Activated CD4-positive, alpha-beta memory T cell treated with anti-CD3 and anti-CD28 coated beads for 36 hours (primary cell): ENCODE measurements at regions not wholly inside any gene's neighbourhood (a gene's known extent, or its start where the extent isn't known, plus 50 kb on each side); places are given as distances from the start of the nearest gene placed in this dataset.

Source experiments
- CTCF ChIA-PET: fragments of 350-600 bp; sonication (Branson Sonifier 250); formaldehyde crosslinking; loops from one replicate; lab custom pipeline; 2021; ENCODE audit warnings: antibody characterized with exemption, inconsistent platforms; lab: Charles Lee
- POLR2A ChIA-PET: fragments of 350-600 bp; sonication (Branson Sonifier 250); formaldehyde crosslinking; loops from one replicate; lab custom pipeline; 2021; ENCODE audit warnings: antibody characterized with exemption; lab: Charles Lee
- DNase-seq: peaks from one replicate; pipeline ENCODE4 v3.0.0-alpha.2; 2020
- H3K27ac Mint-ChIP-seq: one replicate; pipeline ENCODE4 v1.8.0; 2021; ENCODE audit warnings: mixed read lengths
- H3K27me3 Mint-ChIP-seq: one replicate; pipeline ENCODE4 v1.8.0; 2021; ENCODE audit warnings: mixed read lengths
- H3K36me3 Mint-ChIP-seq: one replicate; pipeline ENCODE4 v1.8.0; 2021; ENCODE audit warnings: mixed read lengths
- H3K4me1 Mint-ChIP-seq: one replicate; pipeline ENCODE4 v1.8.0; 2021; ENCODE audit warnings: low read depth, mixed read lengths
- H3K4me3 Mint-ChIP-seq: one replicate; pipeline ENCODE4 v1.8.0; 2021; ENCODE audit warnings: mild to moderate bottlenecking, mixed read lengths
- H3K9me3 Mint-ChIP-seq: one replicate; pipeline ENCODE4 v1.8.0; 2021; ENCODE audit warnings: mixed read lengths
- intact Hi-C: fragments of 100-400 bp; cut with micrococcal nuclease; formaldehyde crosslinking; loops from one replicate; pipeline ENCODE4 v1.15.1; 2023

GRCh38 chr18:10270151-10270571, 184.3 kb upstream of the APCDD1 start:
- H3K4me1 Mint-ChIP-seq = no peaks in the 10 kb centered on the region
- DNase-seq = no peak
- H3K9me3 Mint-ChIP-seq = no peaks in the 10 kb centered on the region
- CTCF ChIA-PET = no interaction called here
- H3K36me3 Mint-ChIP-seq = no peaks in the 10 kb centered on the region
- POLR2A ChIA-PET = no interaction called here
- intact Hi-C loops = no loop called here
- no peaks in the 10 kb centered on the region for H3K27me3 Mint-ChIP-seq
- no peak overlapping the region for H3K4me3 Mint-ChIP-seq
- no peak overlapping the region for H3K27ac Mint-ChIP-seq

- ChIA-PET POLR2A (no interaction called here), CTCF (no interaction called here)
- no peaks in the 10 kb centered on the region for H3K4me1 Mint-ChIP-seq
- no peaks in the 10 kb centered on the region for H3K36me3 Mint-ChIP-seq
- no peak overlapping the region for H3K27ac Mint-ChIP-seq
- no peak for DNase-seq
- no peaks in the 10 kb centered on the region for H3K9me3 Mint-ChIP-seq
- H3K27me3 Mint-ChIP-seq = no peaks in the 10 kb centered on the region
- intact Hi-C loops = no loop called here
- H3K4me3 Mint-ChIP-seq = no peak overlapping the region
Measured at GRCh38 chr18:10271481-10271880, 183.0 kb upstream of the APCDD1 start.

GRCh38 chr18:10274301-10274700, 180.1 kb upstream of the APCDD1 start:
- H3K9me3 Mint-ChIP-seq = no peaks in the 10 kb centered on the region
- CTCF ChIA-PET = interaction anchor here (0.7 kb wide), 1 partner anchor 241 kb away, joined by 3 read pairs; no protein-coding TSS in a partner anchor
- DNase-seq = no peak
- no peaks in the 10 kb centered on the region for H3K27me3 Mint-ChIP-seq
- POLR2A ChIA-PET = no interaction called here
- no peak overlapping the region for H3K4me3 Mint-ChIP-seq
- intact Hi-C loops = no loop called here
- H3K4me1 Mint-ChIP-seq = no peaks in the 10 kb centered on the region
- no peaks in the 10 kb centered on the region for H3K36me3 Mint-ChIP-seq
- no peak overlapping the region for H3K27ac Mint-ChIP-seq

GRCh38 chr18:10275486-10275885, 178.9 kb upstream of the APCDD1 start:
- POLR2A ChIA-PET = no interaction called here
- no peaks in the 10 kb centered on the region for H3K9me3 Mint-ChIP-seq
- CTCF ChIA-PET = no interaction called here
- no peak overlapping the region for H3K27ac Mint-ChIP-seq
- DNase-seq = no peak
- H3K4me3 Mint-ChIP-seq = no peak overlapping the region
- no peaks in the 10 kb centered on the region for H3K4me1 Mint-ChIP-seq
- H3K27me3 Mint-ChIP-seq = no peaks in the 10 kb centered on the region
- intact Hi-C loops = no loop called here
- no peaks in the 10 kb centered on the region for H3K36me3 Mint-ChIP-seq

DNA sequence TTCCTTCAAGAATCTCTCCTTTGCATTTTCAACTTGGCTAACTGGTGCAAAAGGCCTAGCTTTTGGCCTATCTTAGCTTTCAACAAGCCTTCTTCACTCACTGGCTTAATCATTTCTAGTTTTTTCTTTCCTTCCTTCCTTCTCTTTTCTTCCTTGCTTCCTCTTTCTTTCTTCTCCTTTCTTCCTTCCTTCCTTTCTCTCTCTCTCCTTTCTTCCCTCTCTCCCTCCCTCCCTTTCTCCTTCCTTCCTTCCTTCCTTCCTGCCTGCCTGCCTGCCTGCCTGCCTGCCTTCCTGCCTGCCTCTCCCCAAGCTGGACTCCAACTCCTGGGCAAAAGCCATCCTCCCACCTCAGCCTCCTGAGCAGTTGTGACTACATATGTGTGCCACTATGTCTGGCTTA, 176.2 kb upstream of the APCDD1 start:
- H3K27me3 Mint-ChIP-seq = no peaks in the 10 kb centered on the region
- no peak overlapping the region for H3K4me3 Mint-ChIP-seq
- no peak overlapping the region for H3K27ac Mint-ChIP-seq
- H3K4me1 Mint-ChIP-seq = no peaks in the 10 kb centered on the region
- intact Hi-C loops = no loop called here
- H3K9me3 Mint-ChIP-seq = no peaks in the 10 kb centered on the region
- ChIA-PET CTCF (no interaction called here), POLR2A (no interaction called here)
- no peak for DNase-seq
- no peaks in the 10 kb centered on the region for H3K36me3 Mint-ChIP-seq

- no peak overlapping the region for H3K4me3 Mint-ChIP-seq
- POLR2A ChIA-PET = no interaction called here
- DNase-seq = no peak
- CTCF ChIA-PET = no interaction called here
- intact Hi-C loops = no loop called here
- H3K27ac Mint-ChIP-seq = no peak overlapping the region
- H3K27me3 Mint-ChIP-seq = no peaks in the 10 kb centered on the region
- H3K4me1 Mint-ChIP-seq = no peaks in the 10 kb centered on the region
- H3K9me3 Mint-ChIP-seq = no peaks in the 10 kb centered on the region
- H3K36me3 Mint-ChIP-seq = no peaks in the 10 kb centered on the region
Measured at GRCh38 chr18:10279471-10279870, 175.0 kb upstream of the APCDD1 start.

GRCh38 chr18:10279905-10280644, 174.4 kb upstream of the APCDD1 start:
- H3K9me3 Mint-ChIP-seq = no peaks in the 10 kb centered on the region
- H3K36me3 Mint-ChIP-seq = no peaks in the 10 kb centered on the region
- intact Hi-C loops = no loop called here
- ChIA-PET POLR2A (no interaction called here), CTCF (no interaction called here)
- no peaks in the 10 kb centered on the region for H3K27me3 Mint-ChIP-seq
- no peak overlapping the region for H3K27ac Mint-ChIP-seq
- H3K4me1 Mint-ChIP-seq = no peaks in the 10 kb centered on the region
- H3K4me3 Mint-ChIP-seq = no peak overlapping the region
- no peak for DNase-seq

DNA sequence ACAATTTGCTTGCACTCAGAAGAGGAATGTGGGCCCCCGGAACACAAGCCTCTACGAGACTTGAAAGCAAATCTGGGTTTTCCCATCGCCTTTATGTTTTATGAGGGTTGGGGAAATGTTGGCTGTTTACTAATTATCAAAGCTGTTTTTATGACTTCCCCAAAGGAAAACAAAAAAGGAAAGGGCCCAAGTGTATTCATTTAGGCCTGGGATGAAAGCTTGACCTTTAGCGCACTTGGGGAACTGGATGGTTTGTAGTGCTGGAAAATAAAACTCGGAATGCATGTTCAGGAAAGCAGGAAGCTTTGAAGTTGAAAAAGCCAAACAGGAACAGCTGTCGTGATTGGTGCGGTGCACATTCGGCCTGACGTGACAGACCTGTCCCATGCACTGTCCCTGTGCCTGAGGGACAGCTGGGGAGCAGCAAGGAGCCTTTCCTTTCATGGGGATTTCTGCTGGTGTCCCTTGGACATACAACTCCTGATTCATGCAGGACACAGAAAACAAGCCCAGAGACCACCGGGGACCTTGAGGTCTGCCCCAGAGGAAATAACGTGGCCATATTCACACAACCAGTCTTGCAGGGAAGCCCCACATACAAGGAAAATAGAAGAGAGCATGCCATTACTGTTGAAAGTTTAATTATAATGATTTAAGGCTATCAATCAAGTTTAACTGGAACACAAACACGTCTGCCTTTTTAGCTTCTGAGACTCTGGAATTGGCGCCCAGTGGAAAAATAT, 169.7 kb upstream of the APCDD1 start:
- no peak overlapping the region for H3K4me3 Mint-ChIP-seq
- intact Hi-C loops = no loop called here
- H3K36me3 Mint-ChIP-seq = no peaks in the 10 kb centered on the region
- no peaks in the 10 kb centered on the region for H3K27me3 Mint-ChIP-seq
- H3K27ac Mint-ChIP-seq = no peak overlapping the region
- CTCF ChIA-PET = no interaction called here
- POLR2A ChIA-PET = no interaction called here
- H3K4me1 Mint-ChIP-seq = no peaks in the 10 kb centered on the region
- no peak for DNase-seq
- H3K9me3 Mint-ChIP-seq = peaks cover 6% of the 10 kb centered on the region

DNA sequence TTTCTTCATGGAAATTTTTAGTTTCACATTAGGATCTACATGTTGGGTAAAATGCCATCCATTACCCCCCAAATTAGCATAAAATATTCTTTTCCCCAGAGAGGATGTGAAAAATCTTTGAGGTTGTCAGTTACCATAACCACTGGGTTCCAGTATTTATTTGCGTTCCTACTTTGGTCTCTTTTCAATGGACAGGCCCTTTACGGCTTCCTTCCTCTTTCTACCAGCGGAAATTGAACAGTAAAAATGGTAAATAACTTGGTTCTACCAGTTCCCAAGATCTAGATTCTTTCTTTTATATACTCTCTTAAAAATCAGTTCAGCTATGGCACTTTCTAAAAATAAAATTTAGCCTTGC, 169.2 kb upstream of the APCDD1 start:
- ChIA-PET POLR2A (no interaction called here), CTCF (no interaction called here)
- Mint-ChIP-seq H3K4me1 (no peaks in the 10 kb centered on the region), H3K27me3 (no peaks in the 10 kb centered on the region), H3K27ac (no peak overlapping the region), H3K4me3 (no peak overlapping the region), H3K36me3 (no peaks in the 10 kb centered on the region), H3K9me3 (peaks cover 6% of the 10 kb centered on the region)
- intact Hi-C loops = no loop called here
- no peak for DNase-seq

GRCh38 chr18:10286580-10287150, 167.8 kb upstream of the APCDD1 start:
- intact Hi-C loops = no loop called here
- POLR2A ChIA-PET = no interaction called here
- H3K4me3 Mint-ChIP-seq = no peak overlapping the region

DNA sequence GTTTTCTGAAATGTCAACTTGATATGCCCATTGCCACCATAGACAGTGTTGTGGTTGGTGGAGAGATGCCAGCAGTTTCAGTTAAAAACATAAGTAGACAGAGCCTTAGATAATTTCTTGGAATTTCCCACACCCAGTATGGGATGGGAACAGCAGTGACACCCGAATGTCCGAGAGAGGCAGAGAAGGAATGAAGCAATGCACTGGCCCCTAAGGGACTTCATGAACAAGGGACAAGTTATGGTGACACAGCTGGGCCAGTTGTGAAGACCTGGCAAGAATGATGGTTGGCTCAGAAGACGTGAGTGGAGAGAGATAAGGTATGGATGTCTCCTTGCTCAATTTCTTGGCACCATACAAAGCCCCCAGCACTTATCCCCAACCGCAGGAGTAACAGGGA, 165.2 kb upstream of the APCDD1 start:
- H3K9me3 Mint-ChIP-seq = peaks cover 6% of the 10 kb centered on the region
- H3K36me3 Mint-ChIP-seq = no peaks in the 10 kb centered on the region
- no peak overlapping the region for H3K4me3 Mint-ChIP-seq
- POLR2A ChIA-PET = no interaction called here
- H3K27ac Mint-ChIP-seq = no peak overlapping the region
- no peaks in the 10 kb centered on the region for H3K4me1 Mint-ChIP-seq
- CTCF ChIA-PET = no interaction called here
- no peaks in the 10 kb centered on the region for H3K27me3 Mint-ChIP-seq
- intact Hi-C loops = no loop called here
- no peak for DNase-seq

More at GRCh38 chr18:10286580-10287150, 167.8 kb upstream of the APCDD1 start:
- Mint-ChIP-seq H3K36me3 (no peaks in the 10 kb centered on the region), H3K27me3 (no peaks in the 10 kb centered on the region), H3K4me1 (no peaks in the 10 kb centered on the region), H3K9me3 (peaks cover 6% of the 10 kb centered on the region), H3K27ac (no peak overlapping the region)
- DNase-seq = no peak
- CTCF ChIA-PET = no interaction called here

DNA sequence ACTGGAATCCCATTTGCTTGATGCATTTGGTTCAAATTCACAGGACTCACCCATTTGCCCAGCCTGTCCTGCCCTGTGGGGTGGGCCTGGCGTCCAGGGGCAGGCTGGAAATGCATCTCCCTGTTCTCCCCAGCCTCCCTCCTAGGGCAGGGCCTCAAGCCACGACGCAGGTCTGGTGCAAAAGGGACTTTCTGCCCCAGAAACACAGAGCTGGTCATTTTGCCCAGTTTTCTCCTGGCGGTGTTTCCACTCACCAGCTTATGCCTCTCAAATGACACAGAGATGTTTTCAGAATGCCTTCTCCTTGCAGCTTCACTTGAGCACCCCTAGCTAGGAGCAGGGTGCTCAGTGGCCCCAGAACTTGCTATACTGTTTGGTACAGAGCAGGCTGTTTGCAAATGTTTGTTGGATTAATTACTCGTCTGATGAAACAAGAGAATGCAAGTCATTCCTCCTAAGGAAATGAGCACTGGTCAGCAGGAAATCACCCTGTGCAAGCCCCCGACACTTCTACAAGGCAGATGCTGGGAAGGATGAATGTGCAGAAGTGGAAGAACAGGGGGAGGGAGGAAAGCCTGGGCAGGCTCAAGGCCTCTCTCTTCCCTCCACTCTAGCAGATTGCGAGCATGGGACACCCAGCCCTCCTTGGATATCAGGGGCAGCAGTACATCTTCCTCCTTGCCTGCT, 164.3 kb upstream of the APCDD1 start:
- intact Hi-C loops = no loop called here
- CTCF ChIA-PET = no interaction called here
- no peak for DNase-seq

More for the DNA sequence above, 164.3 kb upstream of the APCDD1 start:
- Mint-ChIP-seq H3K36me3 (no peaks in the 10 kb centered on the region), H3K4me1 (no peaks in the 10 kb centered on the region), H3K27me3 (no peaks in the 10 kb centered on the region), H3K9me3 (peaks cover 6% of the 10 kb centered on the region), H3K4me3 (no peak overlapping the region), H3K27ac (no peak overlapping the region)
- POLR2A ChIA-PET = no interaction called here
